Naive thymus-derived CD4-positive, alpha-beta T cell (primary cell): ENCODE measurements at regions not wholly inside any gene's neighbourhood (a gene's known extent, or its start where the extent isn't known, plus 50 kb on each side); places are given as distances from the start of the nearest gene placed in this dataset.
A peak's percentile ranks its signal among the peaks of the same experiment; 100 is the strongest.

Experiments used
- ATAC-seq: fragments of 150-1000 bp; cut with Tn5 transposase; 2 replicates; pipeline ENCODE4 v1.10.0; 2021; ENCODE audit warnings: mild to moderate bottlenecking, moderate library complexity
- CTCF ChIA-PET: fragments of 350-600 bp; sonication (Branson Sonifier 250); formaldehyde crosslinking; loops from one replicate; lab custom pipeline; 2021; ENCODE audit warnings: antibody characterized with exemption; lab: Charles Lee
- POLR2A ChIA-PET: fragments of 350-600 bp; sonication (Branson Sonifier 250); formaldehyde crosslinking; loops from one replicate; lab custom pipeline; 2021; ENCODE audit warnings: antibody characterized with exemption, inconsistent platforms; lab: Charles Lee
- DNase-seq, 9 donors: peaks; one replicate each; pipeline versions ENCODE4 v3.0.0 to v3.0.0-alpha.2; 2020 to 2022; ENCODE audit warnings: mixed read lengths in 1 of 9
- H3K27ac ChIP-seq: one replicate; pipeline ENCODE4 v1.7.0; 2013; ENCODE audit warnings: mild to moderate bottlenecking, low read depth, low read length, moderate library complexity
- H3K27me3 ChIP-seq, 2 donors: one replicate each; pipeline ENCODE4 v1.7.0; 2013; ENCODE audit warnings: low read length in 2 of 2, mild to moderate bottlenecking in 2 of 2, moderate library complexity in 2 of 2; ENCODE audit not compliant: control insufficient read depth in 2 of 2, insufficient read depth in 2 of 2
- H3K36me3 ChIP-seq, 3 experiments: 1 replicate in 2 of 3; 2 replicates in 1 of 3; pipeline ENCODE4 v1.7.0; 2013; ENCODE audit warnings: low read length in 3 of 3, mild to moderate bottlenecking in 3 of 3, moderate library complexity in 1 of 3; ENCODE audit not compliant: insufficient read depth in 3 of 3, control insufficient read depth in 2 of 3
- H3K4me1 ChIP-seq, 2 donors: one replicate each; pipeline ENCODE4 v1.7.0; 2013; ENCODE audit warnings: low read length in 2 of 2, mild to moderate bottlenecking in 2 of 2, moderate library complexity in 1 of 2; ENCODE audit not compliant: control insufficient read depth in 2 of 2, insufficient read depth in 2 of 2
- H3K4me3 ChIP-seq: 2 replicates; pipeline ENCODE4 v1.7.0; 2013; ENCODE audit warnings: mild to moderate bottlenecking, low read length
- H3K9me3 ChIP-seq, 3 experiments: 1 replicate in 2 of 3; 2 replicates in 1 of 3; pipeline ENCODE4 v1.7.0; 2013; ENCODE audit warnings: low read length in 3 of 3; ENCODE audit not compliant: control insufficient read depth in 2 of 3
- H3K27ac Mint-ChIP-seq, 9 donors: one replicate each; pipeline ENCODE4 v1.8.0; 2020 to 2022; ENCODE audit warnings: mixed read lengths in 9 of 9, mild to moderate bottlenecking in 8 of 9, moderate library complexity in 5 of 9, inconsistent platforms in 2 of 9
- H3K27me3 Mint-ChIP-seq, 5 donors: one replicate each; pipeline ENCODE4 v1.8.0; 2021 to 2022; ENCODE audit warnings: mixed read lengths in 5 of 5, mild to moderate bottlenecking in 1 of 5
- H3K36me3 Mint-ChIP-seq, 5 donors: one replicate each; pipeline ENCODE4 v1.8.0; 2020 to 2022; ENCODE audit warnings: mixed read lengths in 5 of 5, mild to moderate bottlenecking in 3 of 5, inconsistent platforms in 1 of 5
- H3K4me1 Mint-ChIP-seq, 7 donors: one replicate each; pipeline ENCODE4 v1.8.0; 2020 to 2022; ENCODE audit warnings: mixed read lengths in 7 of 7, mild to moderate bottlenecking in 3 of 7, inconsistent platforms in 1 of 7
- H3K4me3 Mint-ChIP-seq, 10 donors: one replicate each; pipeline ENCODE4 v1.8.0; 2020 to 2022; ENCODE audit warnings: mild to moderate bottlenecking in 10 of 10, mixed read lengths in 10 of 10, moderate library complexity in 6 of 10, inconsistent platforms in 2 of 10
- H3K9me3 Mint-ChIP-seq, 11 donors: one replicate each; pipeline ENCODE4 v1.8.0; 2020 to 2022; ENCODE audit warnings: mixed read lengths in 11 of 11, mild to moderate bottlenecking in 4 of 11, inconsistent platforms in 1 of 11, moderate library complexity in 1 of 11
- intact Hi-C, 2 donors: fragments of 100-400 bp; cut with micrococcal nuclease; formaldehyde crosslinking; loops; one replicate each; pipeline ENCODE4 v1.15.1; 2023

DNA sequence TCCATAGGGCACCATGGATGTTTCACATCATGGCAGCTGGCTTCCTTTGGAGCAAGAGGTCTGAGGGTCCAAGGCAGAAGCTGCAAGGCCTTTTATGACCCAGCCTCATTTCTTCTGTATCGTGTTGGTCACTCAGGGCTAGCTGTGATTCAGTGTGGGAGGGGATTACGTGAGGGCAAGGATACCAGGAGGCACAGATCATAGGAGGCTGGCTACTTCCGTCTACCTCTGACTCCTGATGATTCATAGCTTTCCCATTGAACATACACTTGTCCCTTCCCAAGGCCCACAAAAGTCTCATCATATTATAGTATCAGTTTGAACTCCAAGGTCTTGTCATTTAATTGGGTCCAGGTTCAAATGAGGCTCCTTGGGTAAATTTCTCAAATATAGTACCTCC lies 135.3 kb upstream of the ZBED5 start:
- Mint-ChIP-seq H3K4me1 (no peaks in the 10 kb centered on the region), H3K36me3 (peaks cover 0 to 5% (median 0%) of the 10 kb centered on the region in 5 donors), H3K27ac (no peak overlapping the region), H3K27me3 (peaks cover 0 to 15% (median 4%) of the 10 kb centered on the region in 5 donors), H3K4me3 (no peak overlapping the region), H3K9me3 (peaks cover 0 to 6% (median 0%) of the 10 kb centered on the region in 11 donors)
- no peaks in the 10 kb centered on the region for H3K4me1 ChIP-seq
- DNase-seq: no peak
- H3K27ac ChIP-seq: no peak overlapping the region
- intact Hi-C loops: no loop called here
- no peaks in the 10 kb centered on the region for H3K9me3 ChIP-seq
- CTCF ChIA-PET: no interaction called here
- POLR2A ChIA-PET: no interaction called here
- no peak for ATAC-seq
- no peaks in the 10 kb centered on the region for H3K27me3 ChIP-seq
- H3K4me3 ChIP-seq: no peak overlapping the region
- no peaks in the 10 kb centered on the region for H3K36me3 ChIP-seq

- Mint-ChIP-seq H3K4me1 (no peaks in the 10 kb centered on the region), H3K9me3 (peaks cover 0 to 6% (median 0%) of the 10 kb centered on the region in 11 donors), H3K4me3 (no peak overlapping the region), H3K27ac (no peak overlapping the region), H3K27me3 (peaks cover 0 to 10% (median 0%) of the 10 kb centered on the region in 5 donors), H3K36me3 (peaks cover 0 to 5% (median 0%) of the 10 kb centered on the region in 5 donors)
- Histone ChIP-seq H3K4me3 (no peak overlapping the region), H3K9me3 (no peaks in the 10 kb centered on the region), H3K4me1 (no peaks in the 10 kb centered on the region), H3K27ac (no peak overlapping the region), H3K36me3 (no peaks in the 10 kb centered on the region), H3K27me3 (no peaks in the 10 kb centered on the region)
- intact Hi-C loops: no loop called here
- DNase-seq (no peak), ATAC-seq (no peak)
- ChIA-PET POLR2A (no interaction called here), CTCF (no interaction called here)
These were observed 133.5 kb upstream of the ZBED5 start for GRCh38 chr11:10991393-10991792.

DNA sequence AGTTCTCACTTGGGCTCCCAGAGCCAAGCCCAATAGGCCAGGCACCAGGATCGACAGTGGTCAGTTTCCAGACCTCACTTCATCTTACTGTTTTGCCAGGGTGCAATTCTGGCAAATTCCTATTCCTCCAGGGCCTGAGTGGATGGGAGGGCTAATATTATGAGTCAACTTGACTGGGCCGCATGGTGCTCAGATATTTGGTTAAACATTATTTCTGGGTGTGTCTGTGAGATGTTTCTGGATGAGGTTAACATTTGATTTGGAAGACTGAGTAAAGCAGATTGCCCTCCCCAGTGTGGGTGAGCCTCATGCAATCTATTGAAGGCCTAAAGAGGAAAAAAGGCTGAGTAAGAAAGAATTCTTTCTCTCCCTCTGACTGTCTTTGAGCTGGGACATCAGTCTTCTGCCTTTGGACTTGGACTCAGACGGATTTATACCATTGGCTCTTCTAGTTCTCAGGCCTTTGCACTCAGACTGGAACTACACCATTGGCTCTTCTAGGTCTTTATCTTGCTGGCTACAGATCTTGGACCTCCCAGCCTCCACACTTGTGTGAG lies 132.9 kb upstream of the ZBED5 start:
- H3K27me3 ChIP-seq: no peaks in the 10 kb centered on the region
- Mint-ChIP-seq H3K27ac (no peak overlapping the region), H3K4me3 (no peak overlapping the region), H3K9me3 (peaks cover 0 to 6% (median 0%) of the 10 kb centered on the region in 11 donors), H3K4me1 (no peaks in the 10 kb centered on the region), H3K36me3 (peaks cover 0 to 5% (median 0%) of the 10 kb centered on the region in 5 donors), H3K27me3 (peaks cover 0 to 9% (median 0%) of the 10 kb centered on the region in 5 donors)
- no peak for ATAC-seq
- no peak overlapping the region for H3K4me3 ChIP-seq
- H3K9me3 ChIP-seq: no peaks in the 10 kb centered on the region
- intact Hi-C loops: no loop called here
- no peak for DNase-seq
- no peak overlapping the region for H3K27ac ChIP-seq
- ChIA-PET CTCF (no interaction called here), POLR2A (no interaction called here)
- no peaks in the 10 kb centered on the region for H3K4me1 ChIP-seq
- no peaks in the 10 kb centered on the region for H3K36me3 ChIP-seq

- no peaks in the 10 kb centered on the region for H3K9me3 ChIP-seq
- no peak overlapping the region for H3K4me3 ChIP-seq
- POLR2A ChIA-PET: no interaction called here
- H3K4me1 Mint-ChIP-seq: no peaks in the 10 kb centered on the region
- H3K36me3 ChIP-seq: no peaks in the 10 kb centered on the region
- H3K27ac ChIP-seq: no peak overlapping the region
- H3K4me1 ChIP-seq: no peaks in the 10 kb centered on the region
- ATAC-seq (peak; percentile 60), DNase-seq (no peak)
- no peaks in the 10 kb centered on the region for H3K27me3 ChIP-seq
- CTCF ChIA-PET: no interaction called here
- intact Hi-C loops: no loop called here
- peaks cover 0 to 5% (median 0%) of the 10 kb centered on the region in 5 donors for H3K36me3 Mint-ChIP-seq
- H3K4me3 Mint-ChIP-seq: no peak overlapping the region
- no peak overlapping the region for H3K27ac Mint-ChIP-seq
- H3K27me3 Mint-ChIP-seq: peaks cover 0 to 5% (median 1%) of the 10 kb centered on the region in 5 donors
- peaks cover 0 to 6% (median 0%) of the 10 kb centered on the region in 11 donors for H3K9me3 Mint-ChIP-seq
These were observed 132.3 kb upstream of the ZBED5 start for GRCh38 chr11:10990160-10990559.

DNA sequence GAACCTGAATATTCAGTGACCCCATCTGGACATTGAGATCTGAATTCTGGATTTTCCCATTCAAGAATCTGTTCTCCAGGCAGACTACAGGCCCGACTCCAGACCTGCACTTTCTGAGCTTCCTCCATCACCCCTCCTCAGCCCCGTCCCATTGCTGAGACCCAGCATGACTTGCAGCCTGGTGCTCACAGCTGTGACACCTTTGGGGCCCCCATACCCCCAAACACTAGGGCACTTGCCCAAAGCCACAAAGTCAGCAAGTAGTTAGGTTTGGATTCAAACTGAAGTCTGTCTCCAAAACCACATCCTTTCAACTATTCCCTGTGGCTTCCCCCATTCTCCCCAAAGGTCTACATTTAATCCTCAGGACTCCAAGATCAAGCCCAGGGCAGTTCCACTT lies 128.2 kb upstream of the ZBED5 start:
- ChIA-PET CTCF (no interaction called here), POLR2A (no interaction called here)
- DNase-seq (no peak), ATAC-seq (no peak)
- Histone ChIP-seq H3K36me3 (no peaks in the 10 kb centered on the region), H3K27ac (no peak overlapping the region), H3K27me3 (no peaks in the 10 kb centered on the region), H3K9me3 (no peaks in the 10 kb centered on the region), H3K4me3 (no peak overlapping the region), H3K4me1 (no peaks in the 10 kb centered on the region)
- H3K27me3 Mint-ChIP-seq: peaks cover 5 to 18% (median 7%) of the 10 kb centered on the region in 5 donors
- peaks cover 0 to 1% (median 0%) of the 10 kb centered on the region in 7 donors for H3K4me1 Mint-ChIP-seq
- no peak overlapping the region for H3K27ac Mint-ChIP-seq
- H3K36me3 Mint-ChIP-seq: no peaks in the 10 kb centered on the region
- H3K9me3 Mint-ChIP-seq: peaks cover 0 to 4% (median 0%) of the 10 kb centered on the region in 11 donors
- intact Hi-C loops: no loop called here
- no peak overlapping the region for H3K4me3 Mint-ChIP-seq

DNA sequence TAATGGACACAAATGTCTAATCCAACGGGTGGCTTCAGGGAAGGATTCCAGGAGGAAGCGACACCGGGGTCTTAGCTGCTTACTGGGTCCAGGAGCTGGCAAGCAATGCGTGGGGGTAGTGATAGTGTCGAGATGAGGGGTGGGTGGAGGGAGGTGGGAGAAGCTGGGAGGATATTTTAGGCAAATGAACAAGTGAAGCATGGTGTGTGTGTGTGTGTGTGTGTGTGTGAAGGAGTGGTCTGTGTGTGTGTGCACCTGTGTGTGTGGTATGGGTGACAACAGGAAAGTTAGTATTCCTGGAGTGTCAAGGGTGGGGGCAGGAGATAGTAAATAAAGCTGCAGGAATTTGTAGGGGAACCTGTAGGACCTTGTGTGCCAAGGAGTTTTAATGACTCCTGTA lies 126.9 kb upstream of the ZBED5 start:
- Histone ChIP-seq H3K9me3 (no peaks in the 10 kb centered on the region), H3K27me3 (no peaks in the 10 kb centered on the region), H3K36me3 (no peaks in the 10 kb centered on the region), H3K27ac (no peak overlapping the region), H3K4me1 (no peaks in the 10 kb centered on the region), H3K4me3 (no peak overlapping the region)
- intact Hi-C loops: no loop called here
- DNase-seq (no peak), ATAC-seq (no peak)
- CTCF ChIA-PET: interaction anchor here (1.0 kb wide), 2 partner anchors 51 to 194 kb away, joined by 3 to 4 read pairs; no protein-coding TSS in a partner anchor
- Mint-ChIP-seq H3K27me3 (peaks cover 5 to 18% (median 7%) of the 10 kb centered on the region in 5 donors), H3K9me3 (peaks cover 0 to 5% (median 0%) of the 10 kb centered on the region in 11 donors), H3K36me3 (no peaks in the 10 kb centered on the region), H3K4me3 (no peak overlapping the region), H3K4me1 (peaks cover 0 to 3% (median 0%) of the 10 kb centered on the region in 7 donors), H3K27ac (no peak overlapping the region)
- POLR2A ChIA-PET: no interaction called here

- CTCF ChIA-PET: interaction anchor here (1.0 kb wide), 2 partner anchors 50 to 193 kb away, joined by 3 to 4 read pairs; no protein-coding TSS in a partner anchor
These were observed 126.4 kb upstream of the ZBED5 start for GRCh38 chr11:10984250-10984649.

More at GRCh38 chr11:10984250-10984649, 126.4 kb upstream of the ZBED5 start:
- Histone ChIP-seq H3K36me3 (no peaks in the 10 kb centered on the region), H3K27me3 (no peaks in the 10 kb centered on the region), H3K4me3 (no peak overlapping the region), H3K4me1 (no peaks in the 10 kb centered on the region), H3K27ac (no peak overlapping the region), H3K9me3 (no peaks in the 10 kb centered on the region)
- peak overlapping the region in 1 of 9 donors; percentile 20 for H3K27ac Mint-ChIP-seq
- H3K4me1 Mint-ChIP-seq: peaks cover 0 to 7% (median 0%) of the 10 kb centered on the region in 7 donors
- ATAC-seq (no peak), DNase-seq (no peak)
- H3K4me3 Mint-ChIP-seq: no peak overlapping the region
- intact Hi-C loops: no loop called here
- peaks cover 0 to 5% (median 0%) of the 10 kb centered on the region in 11 donors for H3K9me3 Mint-ChIP-seq
- peaks cover 5 to 18% (median 7%) of the 10 kb centered on the region in 5 donors for H3K27me3 Mint-ChIP-seq
- POLR2A ChIA-PET: no interaction called here
- H3K36me3 Mint-ChIP-seq: no peaks in the 10 kb centered on the region
